NB4 (cell line): ENCODE measurements at regions not wholly inside any gene's neighbourhood (a gene's known extent, or its start where the extent isn't known, plus 50 kb on each side); places are given as distances from the start of the nearest gene placed in this dataset.

Experiments used
- MAX ChIP-seq: IDR thresholded peaks from 2 replicates; pipeline ENCODE4 v1.6.1; 2011; ENCODE audit warnings: low read depth, low read length
- POLR2A ChIP-seq: IDR thresholded peaks from 2 replicates; pipeline ENCODE4 v1.6.1; 2011; ENCODE audit warnings: mild to moderate bottlenecking; ENCODE audit not compliant: insufficient read length; ENCODE audit errors: extremely low read depth
- TF ChIP-seq, protein P1 (sequence below): IDR thresholded peaks from one replicate; pipeline ENCODE4 v1.5.1; 2012; ENCODE audit warnings: low read depth, low read length

GRCh38 chr3:23743141-23743784 is 62.5 kb upstream of the UBE2E1 start:
- TF ChIP-seq, protein P1, sequence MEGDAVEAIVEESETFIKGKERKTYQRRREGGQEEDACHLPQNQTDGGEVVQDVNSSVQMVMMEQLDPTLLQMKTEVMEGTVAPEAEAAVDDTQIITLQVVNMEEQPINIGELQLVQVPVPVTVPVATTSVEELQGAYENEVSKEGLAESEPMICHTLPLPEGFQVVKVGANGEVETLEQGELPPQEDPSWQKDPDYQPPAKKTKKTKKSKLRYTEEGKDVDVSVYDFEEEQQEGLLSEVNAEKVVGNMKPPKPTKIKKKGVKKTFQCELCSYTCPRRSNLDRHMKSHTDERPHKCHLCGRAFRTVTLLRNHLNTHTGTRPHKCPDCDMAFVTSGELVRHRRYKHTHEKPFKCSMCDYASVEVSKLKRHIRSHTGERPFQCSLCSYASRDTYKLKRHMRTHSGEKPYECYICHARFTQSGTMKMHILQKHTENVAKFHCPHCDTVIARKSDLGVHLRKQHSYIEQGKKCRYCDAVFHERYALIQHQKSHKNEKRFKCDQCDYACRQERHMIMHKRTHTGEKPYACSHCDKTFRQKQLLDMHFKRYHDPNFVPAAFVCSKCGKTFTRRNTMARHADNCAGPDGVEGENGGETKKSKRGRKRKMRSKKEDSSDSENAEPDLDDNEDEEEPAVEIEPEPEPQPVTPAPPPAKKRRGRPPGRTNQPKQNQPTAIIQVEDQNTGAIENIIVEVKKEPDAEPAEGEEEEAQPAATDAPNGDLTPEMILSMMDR: no peak
- TF ChIP-seq POLR2A (no peak), MAX (no peak)
